Activated T-helper 2 cell treated with anti-CD3 and anti-CD28 coated beads, Interferon-gamma antibody, Interleukin-2, Interleukin-4, amounts not matched to agents 10 μg/mL and 5 μg/mL and 100 μg/mL, durations not matched to agents 14 hours and 24 hours and 36 hours (primary cell): ENCODE measurements at regions not wholly inside any gene's neighbourhood (a gene's known extent, or its start where the extent isn't known, plus 50 kb on each side); places are given as distances from the start of the nearest gene placed in this dataset.
A peak's percentile ranks its signal among the peaks of the same experiment; 100 is the strongest.

Experiments used
- DNase-seq: peaks from one replicate; pipeline ENCODE4 v3.0.0; 2021; ENCODE audit warnings: low spot score
- H3K27ac Mint-ChIP-seq: one replicate; pipeline ENCODE4 v1.8.0; 2021; ENCODE audit warnings: mixed read lengths
- H3K27me3 Mint-ChIP-seq: one replicate; pipeline ENCODE4 v1.8.0; 2021; ENCODE audit warnings: low read depth, mixed read lengths
- H3K36me3 Mint-ChIP-seq: one replicate; pipeline ENCODE4 v1.8.0; 2021; ENCODE audit warnings: low read depth, mixed read lengths
- H3K4me1 Mint-ChIP-seq: one replicate; pipeline ENCODE4 v1.8.0; 2021; ENCODE audit warnings: low read depth, mixed read lengths
- H3K4me3 Mint-ChIP-seq: one replicate; pipeline ENCODE4 v1.8.0; 2021; ENCODE audit warnings: low read depth, mild to moderate bottlenecking, moderate library complexity, mixed read lengths
- H3K9me3 Mint-ChIP-seq: one replicate; pipeline ENCODE4 v1.8.0; 2021; ENCODE audit warnings: mixed read lengths
- intact Hi-C: fragments of 100-400 bp; cut with micrococcal nuclease; formaldehyde crosslinking; loops from one replicate; pipeline ENCODE4 v1.15.1; 2023

DNA sequence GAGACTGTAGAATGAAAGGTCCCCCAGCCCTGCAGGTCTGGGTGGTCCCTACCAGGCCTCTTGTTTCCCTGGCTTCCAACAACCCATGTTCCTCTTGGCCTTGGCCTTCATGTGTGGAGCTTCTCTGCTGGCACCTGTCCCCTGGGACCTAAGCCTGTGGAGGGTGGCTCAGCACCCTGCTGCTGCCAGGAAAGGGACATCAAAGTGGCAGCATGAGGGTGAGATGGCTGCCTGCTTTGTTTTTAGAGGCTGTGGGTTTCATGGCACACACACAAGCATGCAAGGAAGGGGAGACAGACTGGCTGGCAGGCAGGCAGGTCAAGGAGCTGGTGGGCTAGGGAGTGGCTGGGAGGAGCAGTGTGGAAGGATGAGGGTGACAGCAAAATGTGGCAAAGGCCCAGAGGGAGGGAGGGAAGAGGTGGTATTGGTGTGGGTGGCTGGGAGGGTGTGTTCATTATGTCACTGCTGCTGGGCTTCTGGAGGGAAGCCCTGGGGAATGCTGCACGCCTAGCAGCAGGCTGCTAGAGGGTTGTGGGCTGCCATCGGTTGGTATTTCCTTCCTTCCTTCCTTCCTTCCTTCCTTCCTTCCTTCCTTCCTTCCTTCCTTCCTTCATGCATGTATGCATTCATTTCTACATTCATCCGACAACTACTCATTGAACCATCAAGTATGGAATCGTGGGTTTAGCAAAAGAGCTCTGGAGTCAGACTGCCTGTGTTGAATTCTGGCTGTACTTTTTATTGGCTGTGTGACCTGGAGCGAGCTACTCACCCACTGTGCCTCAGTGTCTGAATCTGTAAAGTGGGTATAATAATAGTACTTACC lies 128.7 kb upstream of the PJA1 start:
- Mint-ChIP-seq H3K9me3 (no peaks in the 10 kb centered on the region), H3K27ac (no peak overlapping the region), H3K36me3 (no peaks in the 10 kb centered on the region), H3K27me3 (no peaks in the 10 kb centered on the region), H3K4me3 (no peak overlapping the region), H3K4me1 (no peaks in the 10 kb centered on the region)
- intact Hi-C loops = no loop called here
- no peak for DNase-seq

DNA sequence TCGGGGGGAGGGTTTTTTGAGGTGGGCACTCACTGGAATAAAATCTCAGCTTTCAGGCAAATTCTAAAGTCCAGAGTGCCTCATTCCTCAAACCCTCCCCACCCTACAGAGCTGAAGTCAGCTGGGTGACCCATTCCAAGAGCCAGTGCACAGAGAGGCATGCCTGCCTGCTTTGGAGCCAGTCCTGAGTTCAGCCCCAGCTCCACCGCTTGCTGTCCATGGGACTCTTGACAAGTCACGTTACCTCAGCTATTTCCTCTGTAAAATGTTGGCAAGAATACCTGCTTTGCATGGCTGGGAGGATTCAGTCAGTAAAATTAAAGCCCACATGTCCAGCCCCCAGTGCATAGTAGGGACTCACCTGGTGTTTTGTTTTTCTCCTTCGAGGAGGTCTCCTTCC lies 125.9 kb upstream of the PJA1 start:
- no peaks in the 10 kb centered on the region for H3K27me3 Mint-ChIP-seq
- DNase-seq = no peak
- H3K4me3 Mint-ChIP-seq = no peak overlapping the region
- no peaks in the 10 kb centered on the region for H3K9me3 Mint-ChIP-seq
- H3K36me3 Mint-ChIP-seq = no peaks in the 10 kb centered on the region
- H3K27ac Mint-ChIP-seq = no peak overlapping the region
- no peaks in the 10 kb centered on the region for H3K4me1 Mint-ChIP-seq
- intact Hi-C loops = no loop called here

GRCh38 chrX:69290292-69290691 lies 125.0 kb upstream of the PJA1 start:
- Mint-ChIP-seq H3K9me3 (no peaks in the 10 kb centered on the region), H3K27ac (no peak overlapping the region)

GRCh38 chrX:69289793-69290123 lies 124.5 kb upstream of the PJA1 start:
- H3K4me3 Mint-ChIP-seq = no peak overlapping the region
- no peaks in the 10 kb centered on the region for H3K27me3 Mint-ChIP-seq
- H3K36me3 Mint-ChIP-seq = no peaks in the 10 kb centered on the region
- no peak for DNase-seq
- H3K27ac Mint-ChIP-seq = no peak overlapping the region
- H3K9me3 Mint-ChIP-seq = no peaks in the 10 kb centered on the region
- H3K4me1 Mint-ChIP-seq = no peaks in the 10 kb centered on the region
- intact Hi-C loops = loop anchor here (5.0 kb wide), 1 partner anchor 557 kb away; no protein-coding TSS in a partner anchor

More at GRCh38 chrX:69290292-69290691, 125.0 kb upstream of the PJA1 start:
- intact Hi-C loops = no loop called here
- Mint-ChIP-seq H3K4me1 (no peaks in the 10 kb centered on the region), H3K27me3 (no peaks in the 10 kb centered on the region), H3K36me3 (no peaks in the 10 kb centered on the region), H3K4me3 (no peak overlapping the region)
- DNase-seq = no peak

DNA sequence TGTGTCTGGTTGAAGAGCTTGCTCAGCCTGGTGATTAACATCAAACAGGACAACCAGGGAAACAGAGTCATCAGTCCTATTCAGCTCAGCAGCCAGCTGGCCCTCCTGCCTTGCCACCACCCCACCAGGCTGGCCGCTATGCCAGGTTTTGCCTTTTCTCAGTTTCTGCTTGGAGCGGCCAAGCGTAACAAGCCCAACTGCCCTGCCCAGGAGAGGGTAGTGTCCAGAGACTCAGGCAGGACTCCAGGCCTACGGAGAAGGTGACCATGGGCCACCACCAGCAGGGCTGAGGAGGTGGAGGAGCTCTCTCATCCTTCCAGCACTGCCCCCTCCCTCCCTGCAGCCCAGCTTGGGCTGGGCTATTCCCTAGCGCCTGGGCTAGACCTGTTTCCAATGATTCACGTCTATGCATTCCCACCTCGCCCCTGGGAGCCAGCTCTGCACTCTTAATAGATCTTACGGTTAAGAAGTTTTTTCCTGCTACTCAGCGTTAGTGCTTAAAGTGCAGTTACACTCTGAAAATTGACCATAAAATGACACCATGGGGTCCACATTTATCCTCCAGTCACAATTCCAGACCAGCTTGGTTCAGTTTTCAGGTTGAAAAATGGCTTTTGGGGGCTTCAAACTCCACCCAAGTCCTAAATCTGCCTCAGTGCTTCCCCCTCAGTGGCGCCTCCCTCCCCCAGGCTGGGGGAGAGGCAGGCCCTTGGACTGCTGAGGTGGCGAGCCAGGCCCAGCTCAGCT lies 124.0 kb upstream of the PJA1 start:
- Mint-ChIP-seq H3K9me3 (no peaks in the 10 kb centered on the region), H3K4me3 (no peak overlapping the region), H3K27ac (no peak overlapping the region), H3K36me3 (no peaks in the 10 kb centered on the region), H3K27me3 (peaks cover 1% of the 10 kb centered on the region), H3K4me1 (no peaks in the 10 kb centered on the region)
- intact Hi-C loops = loop anchor here (5.0 kb wide), 1 partner anchor 557 kb away; no protein-coding TSS in a partner anchor
- no peak for DNase-seq

DNA sequence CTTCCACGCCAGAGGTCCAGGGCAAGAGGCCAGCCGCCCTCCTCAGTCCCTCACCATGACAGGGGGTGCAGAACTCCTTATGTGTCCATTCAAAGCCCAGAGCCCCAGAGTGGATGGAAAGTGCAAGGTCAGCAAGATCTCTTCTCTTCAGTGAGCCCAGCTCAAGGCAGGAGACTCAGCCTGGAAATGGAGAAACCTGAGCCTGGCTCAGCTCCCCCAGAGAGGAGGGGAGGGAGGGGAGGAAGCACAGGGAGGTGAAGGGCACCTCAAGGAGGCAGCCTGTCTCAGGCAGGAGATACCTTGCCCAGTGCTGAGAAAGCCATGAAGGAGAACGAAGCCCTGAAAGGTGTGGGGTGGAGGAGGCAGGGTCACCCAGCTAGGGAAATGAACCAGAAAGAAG lies 121.8 kb upstream of the PJA1 start:
- Mint-ChIP-seq H3K9me3 (no peaks in the 10 kb centered on the region), H3K27me3 (peaks cover 1% of the 10 kb centered on the region), H3K27ac (no peak overlapping the region), H3K4me3 (no peak overlapping the region), H3K36me3 (no peaks in the 10 kb centered on the region), H3K4me1 (no peaks in the 10 kb centered on the region)
- no peak for DNase-seq
- intact Hi-C loops = loop anchor here (2.0 to 5.0 kb wide), 2 partner anchors 460 to 555 kb away; no protein-coding TSS in a partner anchor

DNA sequence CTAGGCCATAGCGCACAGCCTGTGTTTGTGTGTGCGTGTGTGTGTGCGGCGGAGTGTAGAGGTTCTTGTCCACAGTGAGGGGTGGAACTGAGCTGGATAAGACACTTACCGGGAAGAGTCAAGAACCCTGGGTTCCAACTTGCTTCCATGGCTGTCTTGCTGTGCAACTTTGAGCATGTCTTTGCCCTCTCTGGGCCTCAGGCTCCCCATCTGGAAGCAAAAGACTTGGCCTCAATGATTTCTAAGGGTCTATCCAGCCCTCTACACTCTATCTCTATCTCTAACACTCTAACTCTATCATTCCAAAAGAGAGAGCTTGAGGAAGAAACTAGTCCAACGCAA lies 121.3 kb upstream of the PJA1 start:
- Mint-ChIP-seq H3K27ac (no peak overlapping the region), H3K9me3 (no peaks in the 10 kb centered on the region), H3K4me3 (no peak overlapping the region), H3K36me3 (no peaks in the 10 kb centered on the region), H3K4me1 (no peaks in the 10 kb centered on the region), H3K27me3 (peaks cover 1% of the 10 kb centered on the region)
- DNase-seq = no peak
- intact Hi-C loops = loop anchor here (2.0 to 5.0 kb wide), 2 partner anchors 460 to 554 kb away; no protein-coding TSS in a partner anchor

DNA sequence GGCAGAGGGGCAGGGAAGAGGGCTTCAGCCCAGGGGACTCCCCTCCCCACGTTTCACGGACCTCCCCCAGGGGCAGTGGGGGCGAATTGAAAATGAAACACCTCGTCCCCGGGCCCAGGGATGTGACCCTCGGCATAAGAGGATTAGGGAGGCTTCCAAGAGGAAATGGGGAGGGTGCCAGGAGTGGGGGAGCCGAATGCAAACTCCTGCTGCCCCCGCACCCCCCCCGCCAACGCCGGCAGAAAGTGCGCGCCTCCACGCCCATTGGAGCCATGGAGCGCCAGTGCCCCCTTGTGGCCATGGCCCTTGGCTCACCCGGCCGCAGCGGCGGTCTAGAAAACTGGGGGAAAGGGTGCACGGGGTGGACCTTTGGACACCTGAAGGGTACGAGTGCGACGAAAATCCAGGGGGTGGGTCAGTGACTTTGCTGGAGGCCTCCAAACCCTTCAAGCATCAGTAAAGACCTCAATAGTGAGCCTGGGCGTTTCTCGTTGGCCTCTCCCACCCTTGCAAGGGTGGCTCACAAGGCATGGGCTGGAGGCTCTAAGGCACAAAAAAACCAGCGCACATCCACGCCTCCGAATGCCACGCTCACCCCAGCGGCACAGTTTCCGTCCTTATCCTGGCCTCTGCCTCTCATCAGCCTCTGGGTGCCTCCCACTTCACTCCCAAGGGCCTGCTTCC lies 120.8 kb upstream of the PJA1 start:
- H3K4me1 Mint-ChIP-seq = no peaks in the 10 kb centered on the region
- DNase-seq = peak; percentile 13
- intact Hi-C loops = loop anchor here (2.0 to 5.0 kb wide), 2 partner anchors 459 to 554 kb away; no protein-coding TSS in a partner anchor
- no peak overlapping the region for H3K4me3 Mint-ChIP-seq
- H3K36me3 Mint-ChIP-seq = no peaks in the 10 kb centered on the region
- no peaks in the 10 kb centered on the region for H3K9me3 Mint-ChIP-seq
- peaks cover 1% of the 10 kb centered on the region for H3K27me3 Mint-ChIP-seq
- no peak overlapping the region for H3K27ac Mint-ChIP-seq

DNA sequence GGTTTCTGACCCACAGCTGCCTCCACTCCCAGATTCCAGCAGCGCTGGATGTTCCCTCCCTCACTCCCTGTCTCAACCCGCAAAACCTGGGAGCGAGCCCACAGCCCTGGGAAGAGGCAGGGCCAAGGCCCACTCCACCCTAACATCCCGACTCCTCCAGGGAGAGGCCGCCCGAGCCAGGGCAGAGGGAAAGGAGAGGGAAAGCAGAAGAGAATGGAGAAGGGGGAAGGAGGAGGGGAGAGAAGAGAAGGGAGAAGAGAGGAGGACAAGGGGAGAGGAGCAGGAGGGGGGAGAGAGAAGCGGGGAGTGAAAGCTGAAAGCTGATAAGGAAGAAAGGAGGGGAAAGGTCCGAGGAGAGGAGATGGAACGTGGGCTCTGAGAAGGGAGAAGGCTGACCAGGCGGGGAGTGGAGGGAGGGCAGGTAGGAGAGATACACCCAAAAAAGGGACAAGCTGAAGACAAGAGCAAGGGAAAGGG lies 120.2 kb upstream of the PJA1 start:
- peaks cover 1% of the 10 kb centered on the region for H3K27me3 Mint-ChIP-seq
- no peak overlapping the region for H3K27ac Mint-ChIP-seq
- no peaks in the 10 kb centered on the region for H3K36me3 Mint-ChIP-seq
- no peaks in the 10 kb centered on the region for H3K9me3 Mint-ChIP-seq
- H3K4me1 Mint-ChIP-seq = no peaks in the 10 kb centered on the region
- H3K4me3 Mint-ChIP-seq = no peak overlapping the region
- no peak for DNase-seq
- intact Hi-C loops = loop anchor here (5.0 kb wide), 1 partner anchor 553 kb away; no protein-coding TSS in a partner anchor

DNA sequence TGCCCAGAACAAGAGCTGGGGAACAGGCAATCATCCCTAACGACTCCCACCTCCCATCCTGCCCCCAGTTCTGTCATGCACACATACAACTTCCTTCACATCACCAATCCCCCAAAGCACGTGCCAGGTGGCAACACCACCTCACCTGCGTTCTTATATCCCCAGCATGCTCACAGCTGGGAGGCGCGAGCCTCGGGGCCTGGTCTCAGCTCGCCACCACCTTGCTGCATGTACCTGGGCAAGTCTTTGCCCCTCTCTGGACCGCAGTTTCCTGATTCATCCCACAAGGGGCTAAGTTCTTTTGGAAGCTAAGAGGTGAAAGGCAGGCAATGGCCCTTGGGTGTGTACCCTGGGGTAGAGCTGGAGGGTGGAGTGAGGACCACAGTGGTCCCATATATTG lies 119.2 kb upstream of the PJA1 start:
- Mint-ChIP-seq H3K36me3 (no peaks in the 10 kb centered on the region), H3K9me3 (no peaks in the 10 kb centered on the region), H3K27ac (no peak overlapping the region), H3K4me1 (no peaks in the 10 kb centered on the region), H3K27me3 (peaks cover 1% of the 10 kb centered on the region), H3K4me3 (no peak overlapping the region)
- intact Hi-C loops = no loop called here
- DNase-seq = no peak

GRCh38 chrX:69282893-69283690 lies 117.8 kb upstream of the PJA1 start:
- Mint-ChIP-seq H3K27ac (no peak overlapping the region), H3K9me3 (no peaks in the 10 kb centered on the region), H3K4me1 (no peaks in the 10 kb centered on the region), H3K4me3 (no peak overlapping the region), H3K27me3 (peaks cover 1% of the 10 kb centered on the region), H3K36me3 (no peaks in the 10 kb centered on the region)
- intact Hi-C loops = no loop called here
- no peak for DNase-seq

GRCh38 chrX:69280933-69281332 lies 115.7 kb upstream of the PJA1 start:
- intact Hi-C loops = no loop called here
- H3K27me3 Mint-ChIP-seq = peaks cover 1% of the 10 kb centered on the region
- H3K4me3 Mint-ChIP-seq = no peak overlapping the region

More at GRCh38 chrX:69280933-69281332, 115.7 kb upstream of the PJA1 start:
- H3K9me3 Mint-ChIP-seq = no peaks in the 10 kb centered on the region
- no peaks in the 10 kb centered on the region for H3K36me3 Mint-ChIP-seq
- H3K4me1 Mint-ChIP-seq = no peaks in the 10 kb centered on the region
- no peak overlapping the region for H3K27ac Mint-ChIP-seq
- DNase-seq = no peak
